ENCODE measurements at regions not wholly inside any gene's neighbourhood (a gene's known extent, or its start where the extent isn't known, plus 50 kb on each side); places are given as distances from the start of the nearest gene placed in this dataset.

GRCh38 chr16:87042551-87043230, 274.5 kb downstream of the C16orf95 start:
- Mint-ChIP-seq H3K27ac (ENCODE audit: unreplicated experiment) (no peak overlapping the region), H3K4me3 (ENCODE audit: unreplicated experiment) (no peak overlapping the region), H3K4me1 (ENCODE audit: unreplicated experiment) (peaks cover 29% of the 10 kb centered on the region), H3K36me3 (ENCODE audit: low read depth, unreplicated experiment) (no peaks in the 10 kb centered on the region), H3K9me3 (ENCODE audit: unreplicated experiment) (no peaks in the 10 kb centered on the region), H3K27me3 (ENCODE audit: unreplicated experiment) (peaks cover 5% of the 10 kb centered on the region)
- DNase-seq (ENCODE audit: low spot score), result no peak
- no peak for TF ChIP-seq CTCF (IDR thresholded peaks at IDR 0.05; ENCODE audit: unreplicated experiment)

- H3K4me3 Mint-ChIP-seq (ENCODE audit: unreplicated experiment), result peak overlapping the region; percentile 24
These were observed 273.8 kb downstream of the C16orf95 start for GRCh38 chr16:87043231-87044031.

GRCh38 chr16:87044032-87044382, 273.2 kb downstream of the C16orf95 start:
- Mint-ChIP-seq H3K27ac (ENCODE audit: unreplicated experiment) (no peak overlapping the region), H3K27me3 (ENCODE audit: unreplicated experiment) (peaks cover 5% of the 10 kb centered on the region), H3K4me1 (ENCODE audit: unreplicated experiment) (peaks cover 29% of the 10 kb centered on the region), H3K9me3 (ENCODE audit: unreplicated experiment) (no peaks in the 10 kb centered on the region), H3K4me3 (ENCODE audit: unreplicated experiment) (peak overlapping the region; percentile 24), H3K36me3 (ENCODE audit: low read depth, unreplicated experiment) (no peaks in the 10 kb centered on the region)
- no peak for DNase-seq (ENCODE audit: low spot score)
- TF ChIP-seq CTCF (IDR thresholded peaks at IDR 0.05; ENCODE audit: unreplicated experiment), result no peak

More at GRCh38 chr16:87043231-87044031, 273.8 kb downstream of the C16orf95 start:
- Mint-ChIP-seq H3K27ac (ENCODE audit: unreplicated experiment) (no peak overlapping the region), H3K4me1 (ENCODE audit: unreplicated experiment) (peaks cover 29% of the 10 kb centered on the region), H3K36me3 (ENCODE audit: low read depth, unreplicated experiment) (no peaks in the 10 kb centered on the region), H3K9me3 (ENCODE audit: unreplicated experiment) (no peaks in the 10 kb centered on the region), H3K27me3 (ENCODE audit: unreplicated experiment) (peaks cover 5% of the 10 kb centered on the region)
- no peak for DNase-seq (ENCODE audit: low spot score)
- TF ChIP-seq CTCF (IDR thresholded peaks at IDR 0.05; ENCODE audit: unreplicated experiment), result no peak

- Mint-ChIP-seq H3K27ac (ENCODE audit: unreplicated experiment) (no peak overlapping the region), H3K4me1 (ENCODE audit: unreplicated experiment) (peaks cover 29% of the 10 kb centered on the region), H3K4me3 (ENCODE audit: unreplicated experiment) (no peak overlapping the region), H3K36me3 (ENCODE audit: low read depth, unreplicated experiment) (no peaks in the 10 kb centered on the region), H3K27me3 (ENCODE audit: unreplicated experiment) (peaks cover 5% of the 10 kb centered on the region), H3K9me3 (ENCODE audit: unreplicated experiment) (no peaks in the 10 kb centered on the region)
- TF ChIP-seq CTCF (IDR thresholded peaks at IDR 0.05; ENCODE audit: unreplicated experiment), result no peak
- no peak for DNase-seq (ENCODE audit: low spot score)
These were observed 272.4 kb downstream of the C16orf95 start for GRCh38 chr16:87044829-87045228.

All from endothelial cell (in vitro differentiated cells).